HG03354 (cell line): ENCODE measurements at regions not wholly inside any gene's neighbourhood (a gene's known extent, or its start where the extent isn't known, plus 50 kb on each side); places are given as distances from the start of the nearest gene placed in this dataset.
"Not testable (repeated sequence)": the region's sequence is repeated elsewhere in the genome, so short reads cannot be mapped to it uniquely, and the experiment has no call there.

Source experiments
- ATAC-seq: cut with Tn5 transposase; IDR thresholded peaks from one replicate; pipeline ENCODE4 v1.9.1; 2021; ENCODE audit warnings: mild to moderate bottlenecking; ENCODE audit not compliant: unreplicated experiment, poor library complexity, severe bottlenecking

DNA sequence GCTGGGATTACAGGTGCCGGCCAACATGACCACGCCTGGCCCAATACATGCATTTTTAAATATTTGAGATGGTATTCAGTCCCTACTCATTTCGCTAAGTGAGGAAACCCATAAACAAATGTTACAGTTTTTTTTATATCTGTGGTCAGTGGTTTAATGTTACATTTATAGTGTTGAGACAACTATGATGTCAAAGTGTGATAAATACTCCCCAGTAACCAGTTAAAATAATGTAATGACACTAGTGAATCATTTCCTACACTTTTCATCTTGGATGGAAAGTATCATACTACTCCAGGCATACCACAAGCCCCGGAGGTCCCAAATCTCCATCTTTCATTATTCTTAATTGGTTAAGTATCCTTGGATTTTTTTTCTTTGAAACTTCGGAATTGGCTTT, 87.5 kb upstream of the KIF26B start:
- ATAC-seq = no peak

DNA sequence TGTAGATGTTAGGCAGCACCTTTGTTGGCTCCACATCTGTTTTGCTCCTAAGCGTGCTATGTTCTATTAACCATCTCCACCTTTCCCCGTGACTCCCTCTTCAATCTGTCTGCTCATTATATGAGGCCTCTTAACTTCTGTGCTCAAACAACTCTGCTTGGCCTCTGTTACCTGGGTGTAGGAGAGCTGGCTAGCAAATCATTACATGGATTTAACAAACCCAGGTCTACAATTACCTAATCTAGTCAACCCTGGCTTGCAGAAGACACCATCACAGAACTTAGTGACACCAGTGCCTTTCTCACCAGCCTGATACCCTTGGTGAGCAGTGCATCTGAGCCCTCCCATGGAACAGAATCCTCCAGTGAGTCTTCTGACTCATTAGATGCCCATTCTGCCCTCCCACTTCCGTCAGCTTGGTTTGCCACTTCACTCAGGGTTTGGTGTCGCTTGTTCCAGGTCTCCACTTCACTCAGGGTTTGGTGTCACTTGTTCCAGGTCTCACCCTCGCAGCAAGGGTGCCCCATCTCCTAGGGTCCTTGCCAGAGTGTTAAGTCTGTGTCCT, 92.0 kb upstream of the KIF26B start:
- ATAC-seq = no peak

DNA sequence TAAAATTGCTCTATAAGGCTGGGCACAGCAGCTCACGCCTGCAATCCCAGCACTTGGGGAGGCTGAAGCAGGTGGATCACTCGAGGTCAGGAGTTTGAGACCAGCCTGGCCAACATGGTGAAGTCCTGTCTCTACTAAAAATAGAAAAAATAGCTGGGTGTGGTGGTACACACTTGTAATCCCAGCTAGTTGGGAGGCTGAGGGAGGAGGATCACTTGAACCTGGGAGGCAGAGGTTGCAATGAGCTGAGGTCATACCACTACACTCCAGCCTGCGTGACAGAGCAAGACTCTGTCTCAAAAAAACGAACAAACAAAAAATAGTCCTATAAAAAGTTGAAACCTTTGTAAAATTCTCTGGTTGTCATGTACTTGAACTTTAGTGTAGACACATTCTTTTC, 93.0 kb upstream of the KIF26B start:
- not testable (repeated sequence) for ATAC-seq

DNA sequence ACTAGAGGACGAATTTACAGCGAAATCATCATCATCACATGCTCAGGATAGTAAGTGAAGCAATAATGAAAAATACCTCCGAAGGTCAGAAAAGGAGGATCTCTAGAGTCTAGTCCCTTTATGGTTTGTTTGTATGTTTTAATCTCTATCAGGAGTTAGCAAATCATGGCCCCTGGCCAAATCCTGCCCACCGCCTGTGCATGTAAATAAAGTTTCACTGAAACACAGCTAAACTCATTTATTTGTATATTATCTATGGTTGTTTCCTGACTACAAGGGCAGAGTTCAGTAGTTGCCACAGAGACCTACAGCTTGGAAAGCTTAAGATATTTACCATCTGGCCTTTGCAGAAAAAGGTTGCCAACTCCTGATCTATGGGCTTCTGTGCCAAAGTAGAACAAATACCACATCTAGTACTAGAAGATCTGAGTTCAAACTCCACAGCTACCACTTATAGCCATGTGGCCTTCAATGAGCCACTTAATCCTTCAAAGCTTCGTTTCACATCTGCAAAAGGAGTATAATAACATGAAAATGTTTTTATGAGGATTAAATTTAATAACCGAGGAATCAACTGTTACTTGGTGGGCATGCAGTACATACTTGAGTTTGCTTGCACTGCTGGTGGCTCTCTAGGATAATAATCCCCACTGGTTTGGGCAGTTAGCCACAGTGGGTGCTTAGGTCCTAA, 94.0 kb upstream of the KIF26B start:
- ATAC-seq = no peak

DNA sequence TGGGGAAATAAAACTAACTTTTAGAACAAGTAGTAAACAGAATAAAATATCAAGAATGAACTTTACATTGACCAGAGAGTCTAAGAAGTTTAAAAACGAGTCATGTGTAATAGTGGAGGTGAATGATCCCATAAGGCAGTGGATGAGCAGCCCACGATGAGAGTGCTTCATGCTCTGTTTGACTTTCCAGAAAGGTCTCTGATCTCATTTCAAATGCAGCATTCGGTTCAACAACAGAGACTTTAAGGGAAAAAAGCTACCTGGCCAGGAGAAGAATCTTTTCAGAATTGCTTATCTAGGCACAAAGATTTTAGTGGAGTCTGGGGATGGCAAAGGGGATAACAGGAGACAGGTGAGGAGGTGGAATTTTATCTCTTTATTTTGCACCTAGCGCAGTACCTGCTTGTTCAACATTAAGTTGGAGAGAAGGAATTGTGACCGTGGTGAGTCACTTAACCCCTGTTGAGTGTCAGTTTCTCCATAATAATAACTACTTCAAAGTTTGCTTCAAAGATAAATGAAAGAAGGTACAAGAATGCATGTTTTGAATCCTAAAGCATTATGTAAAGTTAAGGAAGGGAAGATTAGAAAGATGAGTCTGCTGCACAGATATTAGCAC, 94.9 kb upstream of the KIF26B start:
- ATAC-seq = no peak

DNA sequence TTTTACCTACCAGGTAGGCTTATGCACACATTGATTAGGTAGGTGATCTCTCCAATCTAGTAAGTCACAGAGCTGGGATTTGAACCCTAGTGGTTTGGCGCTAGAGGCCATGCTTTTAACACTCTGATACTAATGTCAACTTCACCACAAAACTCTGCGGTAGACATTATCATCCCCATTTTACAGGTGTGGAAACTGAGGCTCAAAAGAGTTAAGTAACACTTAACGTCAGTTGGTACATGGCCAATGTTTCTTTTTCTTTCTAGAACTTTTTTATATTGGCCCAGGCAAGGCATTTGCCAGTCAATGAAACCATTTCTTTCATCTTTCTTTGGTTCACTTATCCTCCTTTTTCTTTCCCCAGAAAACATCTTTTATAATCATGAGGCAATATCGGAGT, 95.9 kb upstream of the KIF26B start:
- ATAC-seq = no peak

DNA sequence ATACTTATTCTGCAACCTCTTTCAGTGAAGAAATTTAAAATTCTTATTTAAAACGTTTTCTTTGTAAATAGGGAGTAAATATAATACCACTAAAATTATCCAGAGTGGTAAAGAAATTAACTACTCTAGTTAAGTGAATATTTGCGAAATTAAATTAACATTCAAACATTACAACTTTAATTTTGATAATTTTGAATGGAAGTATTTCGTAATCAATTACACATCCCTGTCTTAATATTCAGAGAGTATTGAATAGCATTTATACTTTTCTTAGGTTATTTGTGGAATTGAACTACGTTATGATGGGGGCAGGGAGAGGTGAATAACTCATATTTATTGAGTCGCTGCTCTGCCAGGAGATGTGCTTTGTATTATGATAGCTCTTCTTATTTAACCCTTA, 96.3 kb upstream of the KIF26B start:
- ATAC-seq = no peak

DNA sequence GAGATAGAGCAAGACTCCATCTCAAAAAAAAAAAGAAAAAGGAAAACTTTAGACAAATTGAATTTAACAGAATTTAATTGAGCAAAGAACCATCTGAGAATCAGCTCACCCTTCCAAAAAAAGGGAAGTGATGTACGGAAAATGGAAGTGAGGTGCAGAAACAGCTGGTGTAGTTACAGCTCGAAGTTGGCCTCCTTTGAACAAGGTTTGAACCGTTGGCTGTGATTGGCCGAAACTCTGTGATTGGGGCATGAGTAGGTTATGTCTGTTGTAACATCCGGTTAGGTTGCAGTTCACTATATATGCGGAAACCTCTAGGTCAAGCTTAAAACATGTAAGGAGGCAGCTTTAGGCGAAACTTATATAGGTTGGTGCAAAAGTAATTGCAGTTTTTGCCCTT, 97.9 kb upstream of the KIF26B start:
- no peak for ATAC-seq

DNA sequence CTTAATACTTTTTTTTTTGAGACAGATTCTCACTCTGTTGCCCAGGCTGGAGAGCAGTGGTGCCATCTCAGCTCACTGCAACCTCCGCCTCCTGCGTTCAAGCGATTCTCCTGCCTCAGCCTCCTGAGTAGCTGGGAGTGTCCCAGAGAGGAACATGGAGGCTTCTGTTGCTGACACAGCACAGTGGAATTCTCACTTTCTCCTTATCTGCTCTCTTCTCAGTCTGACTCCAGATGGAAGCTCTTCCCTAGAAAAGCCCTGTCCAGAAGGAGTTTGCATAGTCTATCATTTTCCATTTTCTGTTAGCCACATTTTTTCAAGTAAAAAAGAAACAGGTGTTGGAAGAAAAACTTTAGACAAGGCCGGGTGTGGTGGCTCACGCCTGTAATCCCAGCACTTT, 98.5 kb upstream of the KIF26B start:
- ATAC-seq = not testable (repeated sequence)

DNA sequence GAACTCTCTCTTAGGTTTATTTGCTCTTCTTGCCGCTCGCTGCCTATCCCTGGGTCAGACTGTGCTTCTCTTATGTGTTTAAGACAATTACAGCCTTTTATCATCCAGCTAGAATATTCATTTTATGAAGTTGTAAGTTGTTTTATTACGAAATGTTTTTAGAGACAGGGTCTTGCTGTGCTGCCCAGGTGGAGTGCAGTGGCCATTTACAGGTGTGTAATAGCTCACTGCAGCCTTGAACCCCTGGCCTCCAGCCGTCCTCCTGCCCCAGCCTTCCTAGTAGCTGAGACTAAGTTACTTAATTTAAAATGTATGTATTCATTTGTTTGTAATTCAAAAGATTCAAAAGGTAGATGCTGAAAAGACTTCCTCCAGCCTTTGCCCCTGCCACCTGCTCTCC, 99.0 kb upstream of the KIF26B start:
- no peak for ATAC-seq

DNA sequence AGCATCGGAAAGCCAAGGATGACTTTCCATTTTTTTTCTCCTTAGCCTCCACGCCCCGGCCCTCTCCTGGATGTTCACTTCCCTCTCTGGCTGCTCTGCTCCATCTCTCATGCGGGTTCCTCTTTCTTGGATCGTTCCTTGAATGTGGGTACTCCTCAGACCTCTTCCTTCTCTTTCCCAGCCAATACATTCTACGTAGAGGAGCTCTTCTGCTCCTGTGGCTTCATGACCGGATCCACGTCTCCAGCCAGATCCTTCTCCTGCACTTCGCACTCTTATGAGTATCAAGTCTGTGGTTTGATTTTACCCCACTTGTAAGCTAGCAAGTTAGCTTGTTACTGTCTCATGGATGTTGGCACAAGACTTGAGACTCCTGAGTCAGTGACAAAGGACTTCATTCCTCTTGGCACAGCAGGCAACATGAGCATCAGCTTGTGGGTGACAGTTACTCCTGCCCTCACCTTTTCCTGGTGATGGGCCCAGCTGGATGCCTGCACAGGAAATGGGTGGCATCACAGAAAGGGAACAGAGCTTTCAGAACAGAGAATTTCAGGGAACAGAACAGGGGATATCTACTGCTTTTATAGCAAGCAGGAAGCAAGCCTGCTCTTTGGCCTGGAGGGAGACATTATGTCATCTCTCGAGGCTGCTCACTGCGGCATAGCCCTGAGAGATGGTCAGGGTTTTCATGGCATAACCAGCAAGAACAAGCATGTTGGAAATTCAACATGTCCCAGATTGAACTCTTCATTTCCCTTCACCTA, 100.1 kb upstream of the KIF26B start:
- ATAC-seq = no peak

DNA sequence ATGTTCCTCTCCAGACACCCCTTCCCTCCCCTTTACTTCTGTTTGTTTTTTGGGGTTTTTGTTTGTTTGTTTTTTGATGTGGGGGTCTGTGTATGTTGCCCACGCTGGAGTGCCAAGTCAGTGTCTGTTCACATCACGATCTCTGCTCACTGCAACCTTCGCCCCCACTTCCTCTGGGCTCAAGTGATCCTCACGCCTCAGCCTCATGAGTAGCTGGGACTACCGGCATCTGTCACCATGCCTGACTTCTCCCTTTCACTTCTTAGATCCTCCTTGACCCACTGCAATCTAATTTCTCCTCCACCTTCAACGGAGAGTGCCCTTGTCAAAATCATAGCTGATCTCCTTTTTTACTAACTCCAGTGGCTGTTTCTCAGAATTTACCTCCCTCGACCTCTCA, 100.7 kb upstream of the KIF26B start:
- no peak for ATAC-seq

DNA sequence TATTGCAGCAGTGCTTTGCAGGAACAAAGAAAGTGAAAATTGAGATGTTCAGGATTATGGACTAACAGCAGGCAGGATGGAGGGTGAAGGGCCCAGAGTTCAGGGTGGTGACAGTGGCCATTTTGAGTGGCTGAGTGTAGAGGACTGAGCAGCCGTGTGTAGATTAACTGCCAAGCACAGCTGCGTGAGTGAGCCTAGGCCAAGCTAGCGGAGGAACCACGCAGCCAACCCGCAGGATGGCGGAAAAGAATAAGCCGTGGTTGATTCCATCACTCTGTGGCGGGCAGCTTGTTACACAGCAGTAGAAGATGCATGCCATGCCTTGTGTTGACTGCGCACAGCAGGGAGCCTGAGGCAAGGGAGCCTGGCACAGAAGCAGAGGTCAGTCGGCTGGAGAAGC, 102.5 kb upstream of the KIF26B start:
- ATAC-seq = no peak

DNA sequence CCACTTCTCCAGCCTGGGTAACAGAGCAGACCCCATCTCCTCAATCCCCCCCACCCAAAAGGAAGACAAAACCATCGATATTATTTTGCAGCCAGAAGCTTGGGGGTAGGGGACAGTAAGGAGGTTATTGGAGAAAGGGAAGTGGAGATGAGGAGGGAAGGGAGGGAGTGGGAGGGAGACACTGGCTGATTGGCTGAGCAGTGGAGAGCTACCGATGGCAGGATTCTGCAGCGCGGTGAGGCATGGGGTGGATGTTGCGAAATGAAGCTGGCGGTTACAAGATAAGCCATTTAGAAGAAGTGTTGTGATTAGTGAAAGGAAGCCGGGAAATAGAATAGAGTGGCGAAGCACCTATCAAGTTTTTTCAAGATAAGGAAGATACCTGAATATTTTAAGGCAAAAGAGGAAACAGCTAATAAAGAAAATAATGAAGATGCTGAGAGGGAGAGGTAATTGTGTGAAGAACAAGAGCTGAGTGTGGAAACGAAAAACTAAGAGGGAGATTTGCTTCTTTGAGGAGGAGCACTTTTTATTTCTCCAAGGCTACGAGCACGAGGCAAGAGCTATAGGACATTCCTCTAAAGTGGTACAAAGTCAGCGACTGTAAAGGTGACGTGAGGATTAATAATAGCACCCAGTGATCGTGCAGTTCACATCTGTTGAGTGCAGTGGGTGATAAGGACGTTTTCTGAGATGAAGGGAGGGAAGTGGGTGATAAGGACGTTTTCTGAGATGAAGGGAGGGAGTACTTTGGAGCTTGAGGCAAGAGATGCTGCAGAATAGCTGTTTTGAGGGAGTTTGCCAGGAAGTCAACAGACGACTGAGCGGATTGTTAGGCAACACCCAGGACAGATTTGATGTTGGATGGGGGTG, 103.2 kb upstream of the KIF26B start:
- ATAC-seq = no peak

DNA sequence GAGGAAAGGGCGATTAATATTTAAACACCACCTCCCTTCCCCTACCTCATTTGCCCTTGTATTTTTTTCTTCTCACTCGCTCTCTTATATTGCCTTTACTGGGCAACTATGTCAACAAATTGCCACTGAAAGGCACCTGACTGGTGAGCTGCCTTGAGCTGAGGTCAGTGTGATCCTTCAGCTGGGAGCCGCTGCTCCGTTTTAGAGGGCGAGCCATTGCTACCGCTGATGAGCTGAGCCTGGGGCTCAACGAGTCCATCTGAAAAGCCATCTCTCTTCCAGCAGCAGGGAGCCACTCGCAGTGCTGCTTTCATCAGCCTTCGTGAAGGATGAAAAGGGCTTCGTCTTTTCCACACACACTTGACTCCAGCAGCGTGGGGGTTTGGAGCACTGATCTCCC, 108.0 kb upstream of the KIF26B start:
- no peak for ATAC-seq

DNA sequence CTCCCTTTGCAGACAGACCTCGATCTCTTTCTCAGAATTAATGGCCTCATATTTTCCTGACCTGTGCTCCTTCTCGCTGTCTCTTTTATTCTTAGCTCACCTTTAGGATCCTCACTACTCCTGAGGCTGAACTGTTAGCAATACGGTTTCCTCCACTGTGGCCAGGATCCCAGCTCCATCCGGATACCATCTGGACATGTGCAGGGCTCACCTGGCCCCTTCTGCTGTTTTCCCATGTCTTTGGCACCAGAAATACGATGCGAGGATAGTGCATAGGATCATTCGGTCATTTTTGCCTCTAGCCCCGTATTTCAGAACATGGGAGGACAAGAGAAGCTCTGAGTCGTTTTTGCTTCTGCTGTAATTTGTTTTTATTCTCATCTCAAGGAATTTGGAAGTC, 108.5 kb upstream of the KIF26B start:
- ATAC-seq = no peak

DNA sequence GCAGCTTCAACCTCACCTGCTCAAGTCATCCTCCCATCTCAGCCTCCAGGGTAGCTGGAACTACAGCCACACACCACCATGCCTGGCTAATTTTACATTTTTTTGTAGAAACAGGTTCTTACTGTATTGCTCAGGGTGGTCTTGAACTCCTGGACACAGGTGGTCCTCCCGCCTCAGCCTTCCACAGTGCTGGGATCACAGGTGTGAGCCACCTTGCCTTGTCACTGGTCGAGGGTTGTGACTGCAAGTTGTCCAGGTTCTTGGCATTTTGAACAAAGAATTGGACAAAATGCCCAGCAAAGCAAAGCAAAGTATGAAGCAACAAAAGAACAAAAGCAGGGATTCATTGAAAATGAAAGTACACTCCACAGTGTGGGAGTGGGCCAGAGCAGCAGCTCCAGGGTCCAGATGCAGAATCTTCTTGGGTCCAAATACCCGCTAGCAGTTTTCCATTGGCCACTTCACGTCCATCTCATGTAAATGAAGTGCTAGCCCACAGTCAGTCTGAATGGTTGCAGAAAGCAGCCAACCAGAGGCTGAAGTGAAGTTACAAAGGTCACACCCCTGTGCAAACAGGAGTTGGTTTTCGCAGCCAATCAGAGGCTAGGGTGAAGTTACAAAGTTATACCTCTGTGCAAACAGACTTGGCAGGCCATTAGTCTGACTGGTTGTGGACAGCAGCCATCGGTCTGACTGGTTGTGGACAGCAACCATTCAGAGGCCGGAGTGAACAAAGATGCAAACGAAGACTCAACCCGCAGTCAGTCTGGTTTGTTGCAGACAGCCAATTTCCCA, 109.5 kb upstream of the KIF26B start:
- ATAC-seq = no peak

DNA sequence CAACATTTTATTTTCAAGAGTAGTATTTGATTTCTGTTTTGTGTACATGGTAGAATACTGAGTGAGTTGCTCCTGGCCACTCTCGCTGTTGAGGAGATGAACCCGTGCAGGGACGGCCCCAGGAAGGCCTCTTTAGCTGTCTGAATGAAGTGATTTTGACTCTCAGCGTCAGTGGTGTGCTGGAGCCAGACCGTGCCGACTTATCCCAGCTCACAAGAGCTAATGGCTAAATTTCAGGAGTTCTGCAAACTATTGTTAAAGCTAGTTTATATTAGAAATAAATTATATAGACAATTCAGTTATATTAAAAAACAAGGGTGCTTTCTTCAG, 111.2 kb upstream of the KIF26B start:
- ATAC-seq = no peak

DNA sequence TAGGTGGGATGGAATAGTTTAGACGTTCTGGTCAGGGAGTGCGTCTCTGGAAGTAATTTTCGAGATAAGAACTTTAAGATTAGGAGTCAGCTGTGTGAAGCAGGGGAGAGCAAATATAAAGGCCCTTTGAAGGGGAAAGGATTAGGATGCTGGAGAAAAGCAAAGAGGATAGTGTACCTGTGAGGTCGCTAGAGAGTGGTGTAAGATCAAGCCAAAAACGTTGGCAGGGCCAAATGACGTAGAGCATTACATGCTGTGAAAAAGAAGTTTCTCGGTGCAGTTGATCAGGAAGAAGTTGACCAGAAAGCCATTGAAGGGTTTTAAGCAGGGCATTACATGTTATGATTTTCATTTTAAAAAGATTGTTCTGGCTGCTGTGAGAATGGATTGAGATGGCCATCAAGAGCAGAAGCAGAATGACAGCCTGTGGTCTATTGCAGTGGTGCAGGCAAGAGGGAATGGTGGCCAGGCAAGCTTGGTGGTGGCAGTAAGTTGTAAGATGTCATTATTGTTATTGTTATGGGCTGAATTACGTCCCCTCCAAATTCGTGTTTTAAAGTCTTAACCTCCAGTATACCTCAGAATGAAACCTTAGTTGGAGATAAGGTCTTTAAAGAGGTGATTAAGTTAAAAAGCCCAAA, 113.6 kb upstream of the KIF26B start:
- no peak for ATAC-seq
